ENCODE measurements at regions not wholly inside any gene's neighbourhood (a gene's known extent, or its start where the extent isn't known, plus 50 kb on each side); places are given as distances from the start of the nearest gene placed in this dataset.
A peak's percentile ranks its signal among the peaks of the same experiment; 100 is the strongest.

DNA sequence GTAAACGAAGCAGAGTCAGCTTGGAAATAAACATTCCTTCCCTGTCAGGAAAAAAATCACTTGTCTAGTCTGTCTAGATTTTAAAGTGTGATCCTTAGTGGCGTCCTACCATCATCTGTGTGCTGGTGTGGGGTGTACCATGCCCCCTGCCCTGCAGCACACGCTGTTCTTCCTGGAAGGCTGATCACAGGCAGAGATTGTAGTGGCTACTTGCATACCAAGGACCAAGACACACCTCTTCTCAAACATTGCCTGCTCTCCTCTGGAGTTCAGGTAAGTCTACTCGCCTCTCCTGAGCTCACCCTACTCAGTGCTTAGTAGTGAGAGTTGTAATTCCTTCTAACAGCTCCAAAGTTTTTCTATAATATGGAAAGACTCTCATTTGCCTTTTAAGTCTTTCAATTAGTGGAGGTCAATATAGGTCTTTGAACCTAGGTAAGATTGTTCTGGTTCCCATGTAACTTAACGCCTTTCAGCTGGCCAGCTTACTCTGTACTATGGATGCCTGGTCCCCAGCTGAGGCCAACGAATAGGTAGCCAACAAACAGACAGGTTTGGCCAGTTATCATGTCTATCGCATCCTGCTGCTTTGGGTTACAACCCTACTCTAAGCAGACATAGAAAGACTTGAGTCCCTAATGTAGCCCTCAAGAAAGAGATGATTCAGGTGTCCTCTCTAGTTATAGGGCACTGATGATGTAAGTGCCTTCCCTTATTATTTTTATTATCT, 55.4 kb downstream of the XCL1 start:
- Histone ChIP-seq H3K9ac (ENCODE audit: low read depth in 2 of 2, low read length in 2 of 2) (no peak overlapping the region), H3K9me3 (no peaks in the 10 kb centered on the region), H3K27me3 (no peaks in the 10 kb centered on the region), H3K36me3 (no peaks in the 10 kb centered on the region), H3K27ac (no peak overlapping the region), H3K4me3 (no peak overlapping the region), H3K4me1 (no peaks in the 10 kb centered on the region)
- intact Hi-C loops (cut with DNase I): loop anchor here (10.0 kb wide), 1 partner anchor 493 kb away; no protein-coding TSS in a partner anchor
- no peak for DNase-seq
- TF ChIP-seq, protein P1, sequence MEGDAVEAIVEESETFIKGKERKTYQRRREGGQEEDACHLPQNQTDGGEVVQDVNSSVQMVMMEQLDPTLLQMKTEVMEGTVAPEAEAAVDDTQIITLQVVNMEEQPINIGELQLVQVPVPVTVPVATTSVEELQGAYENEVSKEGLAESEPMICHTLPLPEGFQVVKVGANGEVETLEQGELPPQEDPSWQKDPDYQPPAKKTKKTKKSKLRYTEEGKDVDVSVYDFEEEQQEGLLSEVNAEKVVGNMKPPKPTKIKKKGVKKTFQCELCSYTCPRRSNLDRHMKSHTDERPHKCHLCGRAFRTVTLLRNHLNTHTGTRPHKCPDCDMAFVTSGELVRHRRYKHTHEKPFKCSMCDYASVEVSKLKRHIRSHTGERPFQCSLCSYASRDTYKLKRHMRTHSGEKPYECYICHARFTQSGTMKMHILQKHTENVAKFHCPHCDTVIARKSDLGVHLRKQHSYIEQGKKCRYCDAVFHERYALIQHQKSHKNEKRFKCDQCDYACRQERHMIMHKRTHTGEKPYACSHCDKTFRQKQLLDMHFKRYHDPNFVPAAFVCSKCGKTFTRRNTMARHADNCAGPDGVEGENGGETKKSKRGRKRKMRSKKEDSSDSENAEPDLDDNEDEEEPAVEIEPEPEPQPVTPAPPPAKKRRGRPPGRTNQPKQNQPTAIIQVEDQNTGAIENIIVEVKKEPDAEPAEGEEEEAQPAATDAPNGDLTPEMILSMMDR (IDR thresholded peaks at IDR 0.05): no peak

DNA sequence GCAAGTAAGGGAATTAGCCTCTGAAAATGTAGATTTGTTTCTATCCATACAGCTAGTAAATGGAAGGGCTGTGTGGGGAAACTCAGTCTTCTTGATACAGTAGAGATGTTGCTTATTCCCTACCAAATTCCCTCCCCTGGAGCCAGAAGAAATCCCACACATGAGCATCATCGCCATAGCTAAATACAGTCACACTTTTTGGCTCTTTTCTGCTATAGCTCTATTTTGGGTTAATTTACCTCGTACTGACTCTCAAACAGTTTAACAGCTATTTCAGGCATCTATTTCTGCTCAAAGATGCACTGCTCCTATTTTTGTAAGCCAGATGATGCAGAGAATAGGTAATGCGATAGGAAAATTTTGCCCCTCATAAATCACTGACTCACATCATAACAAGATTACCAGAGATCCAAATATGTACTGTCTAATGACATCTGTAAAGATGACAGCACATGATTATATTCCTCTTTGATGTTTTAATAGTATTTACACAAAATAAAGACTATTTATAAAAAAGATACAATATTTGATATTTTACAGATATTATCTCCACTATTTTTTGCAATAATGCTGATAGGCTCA, 58.6 kb downstream of the XCL1 start:
- no peak for DNase-seq
- TF ChIP-seq, protein P1 (IDR thresholded peaks at IDR 0.05): no peak
- intact Hi-C loops (cut with DNase I): loop anchor here (10.0 kb wide), 1 partner anchor 490 kb away; no protein-coding TSS in a partner anchor
- Histone ChIP-seq H3K27me3 (no peaks in the 10 kb centered on the region), H3K9me3 (no peaks in the 10 kb centered on the region), H3K27ac (no peak overlapping the region), H3K36me3 (no peaks in the 10 kb centered on the region), H3K9ac (ENCODE audit: low read depth in 2 of 2, low read length in 2 of 2) (no peak overlapping the region), H3K4me1 (no peaks in the 10 kb centered on the region), H3K4me3 (no peak overlapping the region)

DNA sequence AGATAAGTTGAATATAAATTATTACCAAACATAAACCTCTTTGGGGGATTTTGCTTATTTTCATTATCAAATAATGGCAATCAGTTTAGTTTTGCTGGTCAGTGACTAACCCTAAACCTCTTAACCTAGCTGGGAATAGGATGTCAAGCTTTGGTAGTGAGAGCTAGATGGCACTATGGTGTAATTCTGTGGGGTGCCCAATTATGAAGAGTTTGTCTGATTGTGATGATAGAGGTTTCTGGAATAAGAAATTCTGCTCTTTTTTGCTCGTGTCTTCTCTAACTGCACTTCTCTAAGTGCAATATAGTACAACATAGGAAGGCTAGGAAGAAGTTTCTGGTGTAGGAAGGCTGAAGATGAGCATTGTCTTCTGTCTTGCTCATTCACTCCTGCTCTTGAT, 59.8 kb downstream of the XCL1 start:
- Histone ChIP-seq H3K27me3 (no peaks in the 10 kb centered on the region), H3K9me3 (no peaks in the 10 kb centered on the region), H3K4me3 (no peak overlapping the region), H3K27ac (no peak overlapping the region), H3K4me1 (no peaks in the 10 kb centered on the region), H3K9ac (ENCODE audit: low read depth in 2 of 2, low read length in 2 of 2) (no peak overlapping the region), H3K36me3 (no peaks in the 10 kb centered on the region)
- TF ChIP-seq, protein P1 (IDR thresholded peaks at IDR 0.05): no peak
- intact Hi-C loops (cut with DNase I): loop anchor here (10.0 kb wide), 1 partner anchor 489 kb away; no protein-coding TSS in a partner anchor
- DNase-seq: no peak

DNA sequence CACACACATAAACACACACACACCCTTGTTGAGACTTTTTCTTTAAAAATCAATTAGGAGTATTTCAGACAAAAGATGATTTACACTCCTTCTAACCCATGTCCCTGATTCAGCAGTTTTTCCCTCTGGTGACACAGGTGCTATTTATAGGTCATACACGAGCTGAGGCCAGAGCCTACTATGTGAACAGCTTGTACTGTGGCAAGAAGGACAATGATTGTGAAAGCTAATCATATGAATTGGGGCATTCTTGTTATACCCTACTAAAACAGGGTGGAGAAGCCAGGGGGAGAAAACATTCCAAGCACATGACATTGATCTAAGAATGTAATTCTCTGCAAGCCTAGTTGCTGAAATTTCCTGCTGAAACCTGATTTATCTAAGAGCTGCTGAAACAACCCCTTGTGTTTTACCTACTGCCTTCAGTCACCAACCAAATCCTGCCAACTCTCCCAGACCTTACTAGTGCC, 60.3 kb downstream of the XCL1 start:
- H3K36me3 ChIP-seq: no peaks in the 10 kb centered on the region
- H3K27me3 ChIP-seq: no peaks in the 10 kb centered on the region
- peak; percentile 20 for DNase-seq
- no peak overlapping the region for H3K9ac ChIP-seq (ENCODE audit: low read depth in 2 of 2, low read length in 2 of 2)
- H3K4me3 ChIP-seq: no peak overlapping the region
- H3K4me1 ChIP-seq: no peaks in the 10 kb centered on the region
- H3K9me3 ChIP-seq: no peaks in the 10 kb centered on the region
- intact Hi-C loops (cut with DNase I): loop anchor here (10.0 kb wide), 1 partner anchor 488 kb away; no protein-coding TSS in a partner anchor
- TF ChIP-seq, protein P1 (IDR thresholded peaks at IDR 0.05): no peak
- H3K27ac ChIP-seq: no peak overlapping the region

DNA sequence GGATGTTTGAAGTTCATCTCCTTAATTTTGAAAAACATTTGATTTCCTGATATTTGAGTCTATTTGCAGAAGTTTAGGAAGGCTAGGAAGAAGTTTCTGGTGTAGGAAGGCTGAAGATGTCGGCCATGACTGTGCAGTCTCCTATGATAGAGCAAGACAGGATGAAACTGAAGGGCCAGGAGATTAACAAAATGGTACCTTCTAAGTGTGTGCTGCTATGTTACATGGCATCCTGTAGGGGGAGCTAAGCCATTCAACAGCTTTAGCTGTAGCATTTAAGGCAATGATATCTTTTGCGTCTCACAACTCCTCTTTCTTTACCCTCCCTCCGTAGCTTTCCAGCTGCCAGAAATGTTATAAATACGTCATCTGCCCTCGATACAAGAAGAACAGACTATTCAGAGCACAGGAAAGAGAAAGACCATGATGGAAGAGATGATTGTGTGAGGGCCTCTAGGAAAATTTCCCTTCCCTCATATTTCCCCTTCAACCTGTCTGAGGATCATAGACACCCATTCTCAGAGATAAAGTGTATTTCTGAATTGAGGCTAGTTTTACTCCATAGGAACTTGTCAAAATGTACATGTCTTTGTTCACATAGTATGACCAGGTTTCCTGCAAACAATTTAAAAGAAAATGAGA, 61.1 kb downstream of the XCL1 start:
- intact Hi-C loops (cut with DNase I): loop anchor here (10.0 kb wide), 1 partner anchor 487 kb away; no protein-coding TSS in a partner anchor
- Histone ChIP-seq H3K4me1 (no peaks in the 10 kb centered on the region), H3K4me3 (no peak overlapping the region), H3K36me3 (no peaks in the 10 kb centered on the region), H3K9ac (ENCODE audit: low read depth in 2 of 2, low read length in 2 of 2) (no peak overlapping the region), H3K9me3 (no peaks in the 10 kb centered on the region), H3K27me3 (no peaks in the 10 kb centered on the region), H3K27ac (no peak overlapping the region)
- TF ChIP-seq, protein P1 (IDR thresholded peaks at IDR 0.05): peak; percentile 40
- DNase-seq: no peak

Data from colonic mucosa (tissue), 4 donors.